CD4-positive, alpha-beta T cell treated with Interleukin-15 for 4 hours (primary cell): ENCODE measurements at regions not wholly inside any gene's neighbourhood (a gene's known extent, or its start where the extent isn't known, plus 50 kb on each side); places are given as distances from the start of the nearest gene placed in this dataset.
A peak's percentile ranks its signal among the peaks of the same experiment; 100 is the strongest.

Source experiments
- DNase-seq: peaks from one replicate; pipeline ENCODE4 v3.0.0-alpha.2; 2020; ENCODE audit warnings: low spot score

- no peak for DNase-seq
Observed at GRCh38 chr6:165913676-165914570, 250.9 kb upstream of the PDE10A start.

- DNase-seq: no peak
Observed at GRCh38 chr6:165910184-165910966, 247.3 kb upstream of the PDE10A start.

GRCh38 chr6:165906736-165907135 is 243.7 kb upstream of the PDE10A start:
- DNase-seq: no peak

GRCh38 chr6:165905744-165906143 is 242.7 kb upstream of the PDE10A start:
- DNase-seq: no peak

- DNase-seq: no peak
Observed at GRCh38 chr6:165900970-165901369, 237.9 kb upstream of the PDE10A start.

- no peak for DNase-seq
Observed at GRCh38 chr6:165899611-165900010, 236.6 kb upstream of the PDE10A start.

DNA sequence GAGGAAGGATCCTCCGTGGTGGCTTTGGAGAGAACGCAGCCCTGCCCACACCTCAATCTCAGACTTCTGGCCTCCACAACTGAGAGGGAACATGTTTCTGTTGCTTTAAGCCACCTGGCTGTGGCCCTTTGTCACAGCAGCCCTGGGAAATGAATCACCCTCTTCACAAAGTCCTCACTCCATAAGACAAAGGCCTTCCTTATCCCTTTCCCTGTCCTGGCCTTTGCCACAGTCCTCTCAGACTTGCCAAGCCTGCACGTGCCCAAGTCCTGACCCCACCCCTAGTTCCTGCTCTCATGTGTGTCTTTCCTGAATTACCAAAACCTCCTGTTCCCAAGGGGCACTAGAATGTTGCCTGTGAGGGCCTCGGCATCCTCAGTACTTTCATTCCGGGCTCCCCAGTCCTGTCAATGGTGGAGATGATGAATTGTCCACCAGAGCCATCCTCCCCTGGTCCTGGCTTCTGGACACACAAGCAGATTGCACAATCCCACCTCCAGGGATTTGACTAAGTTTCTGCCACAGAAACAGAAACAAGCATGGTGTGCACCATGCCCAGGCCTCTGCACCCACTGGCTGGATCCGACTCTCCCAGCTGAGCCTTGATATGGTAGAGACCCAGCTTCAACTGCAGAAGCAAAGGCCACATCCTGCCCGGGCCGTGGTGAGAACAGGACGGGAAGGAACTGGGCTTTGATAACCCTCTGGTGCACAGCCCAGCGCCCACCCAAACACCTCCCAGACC is 232.6 kb upstream of the PDE10A start:
- no peak for DNase-seq

- DNase-seq: no peak
Observed at GRCh38 chr6:165894171-165894825, 231.3 kb upstream of the PDE10A start.

GRCh38 chr6:165893431-165893830 is 230.4 kb upstream of the PDE10A start:
- no peak for DNase-seq

DNA sequence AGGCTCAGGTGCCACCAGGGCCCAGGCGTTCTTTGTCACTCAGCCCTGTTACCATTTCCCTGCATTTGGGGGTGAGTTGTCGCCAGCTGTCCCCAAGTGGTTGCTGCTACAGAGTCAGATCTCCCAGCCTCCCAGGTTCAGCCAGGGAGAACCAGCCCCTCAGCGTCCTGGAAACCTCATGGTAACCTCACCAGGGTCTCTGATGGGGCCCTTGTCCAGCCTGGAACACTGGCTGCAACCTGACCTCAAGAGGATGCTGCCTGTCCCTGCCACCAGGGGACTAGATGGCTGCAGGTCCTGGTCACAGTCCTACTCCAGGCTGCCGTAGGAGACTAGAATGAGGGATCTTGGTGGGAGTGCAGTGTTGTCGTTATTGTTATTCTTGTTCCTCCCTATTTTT is 228.3 kb upstream of the PDE10A start:
- DNase-seq: no peak

GRCh38 chr6:165890404-165890735 is 227.3 kb upstream of the PDE10A start:
- no peak for DNase-seq

DNA sequence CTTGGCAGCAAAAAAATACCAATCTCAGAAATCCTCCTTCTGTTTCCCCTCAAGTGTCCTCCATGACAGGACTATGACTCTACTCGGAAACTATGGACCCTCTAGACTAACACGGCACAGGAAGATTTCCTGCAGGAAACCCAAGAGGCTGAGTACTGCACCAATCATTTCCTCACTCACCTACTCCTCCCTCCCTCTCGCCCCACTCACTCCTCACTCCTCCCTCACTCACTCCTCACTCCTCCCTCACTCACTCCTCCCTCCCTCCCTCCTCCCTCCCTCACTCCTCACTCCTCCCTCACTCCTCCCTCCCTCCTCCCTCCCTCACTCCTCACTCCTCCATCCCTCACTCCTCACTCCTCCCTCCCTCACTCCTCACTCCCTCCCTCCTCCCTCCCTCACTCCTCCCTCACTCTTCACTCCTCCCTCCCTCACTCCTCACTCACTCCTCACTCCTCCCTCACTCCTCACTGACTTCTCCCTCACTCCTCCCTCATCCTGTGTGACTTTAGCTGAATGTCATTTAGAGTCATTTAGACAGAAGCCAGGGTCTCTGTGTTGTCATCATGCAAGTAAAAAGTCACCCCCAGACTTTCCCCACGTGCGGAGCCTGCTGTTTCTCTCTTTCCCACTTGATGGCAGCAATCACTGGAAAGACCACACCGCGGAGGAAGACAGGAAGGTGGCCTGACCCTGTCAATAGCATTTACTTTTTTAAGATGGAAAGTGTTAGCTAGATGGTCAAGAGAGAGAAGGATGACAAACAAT is 226.8 kb upstream of the PDE10A start:
- no peak for DNase-seq

DNA sequence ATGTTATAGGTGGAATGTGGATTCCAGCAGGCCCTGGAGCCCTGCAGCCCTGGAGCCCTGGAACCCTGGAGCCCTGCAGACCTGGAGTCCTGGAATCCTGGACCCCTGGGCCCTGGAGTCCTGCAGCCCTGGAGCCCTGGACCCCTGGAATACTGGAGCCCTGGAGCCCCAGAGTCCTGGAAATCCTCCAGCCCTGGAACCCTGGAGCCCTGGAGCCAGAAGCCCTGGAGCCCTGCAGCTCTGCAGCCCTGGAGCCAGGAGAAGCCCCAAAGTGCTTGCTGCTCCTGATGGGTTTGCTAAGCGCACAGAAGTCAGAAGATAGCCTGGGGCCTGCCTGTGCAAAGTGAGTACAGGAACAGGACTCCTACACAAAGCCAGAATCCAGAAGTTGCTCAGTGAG is 223.1 kb upstream of the PDE10A start:
- no peak for DNase-seq

GRCh38 chr6:165884813-165885765 is 222.0 kb upstream of the PDE10A start:
- peak; percentile 19 for DNase-seq

GRCh38 chr6:165883851-165884640 is 221.0 kb upstream of the PDE10A start:
- DNase-seq: no peak

GRCh38 chr6:165881806-165882205 is 218.8 kb upstream of the PDE10A start:
- DNase-seq: no peak

GRCh38 chr6:165880686-165881085 is 217.6 kb upstream of the PDE10A start:
- DNase-seq: no peak

DNA sequence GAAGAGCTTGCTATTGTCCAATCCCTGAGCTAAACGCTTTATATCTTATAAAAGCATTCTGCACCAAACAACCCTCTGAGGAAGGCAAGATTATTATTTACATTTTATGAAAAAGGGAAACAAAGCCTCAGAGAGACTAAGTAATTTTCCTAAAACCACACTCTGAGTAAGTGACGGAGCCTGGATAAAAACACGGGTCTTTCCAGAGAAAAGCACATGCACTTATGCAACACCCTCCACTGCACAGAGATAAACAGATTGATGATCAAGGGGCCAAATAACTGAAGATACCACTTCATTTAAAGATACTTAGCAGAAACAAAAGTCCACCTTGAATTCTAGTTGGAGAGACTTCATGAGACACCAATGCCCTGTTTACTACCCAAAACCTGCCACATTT is 214.7 kb upstream of the PDE10A start:
- DNase-seq: no peak

GRCh38 chr6:165877192-165877591 is 214.2 kb upstream of the PDE10A start:
- no peak for DNase-seq
